HEK293 (cell line): ENCODE measurements at regions not wholly inside any gene's neighbourhood (a gene's known extent, or its start where the extent isn't known, plus 50 kb on each side); places are given as distances from the start of the nearest gene placed in this dataset.

Experiments
- CTCF ChIA-PET: fragments of 350-600 bp; formaldehyde crosslinking; extraction: SDS; loops from one replicate; lab custom pipeline; 2021; ENCODE audit warnings: antibody characterized with exemption; lab: Yijun Ruan, JAX
- POLR2A ChIA-PET: fragments of 300-600 bp; formaldehyde crosslinking; extraction: SDS; loops from one replicate; lab custom pipeline; 2020; ENCODE audit warnings: antibody characterized with exemption, inconsistent platforms; lab: Yijun Ruan, JAX
- H3K27ac ChIP-seq: fragments of 200-500 bp; sonication (Bioruptor generic); 2 replicates; pipeline ENCODE4 v1.5.1; 2014; ENCODE audit warnings: low read depth, low read length, control low read depth, inconsistent platforms; ENCODE audit errors: extremely low read depth
- H3K36me3 ChIP-seq, 2 experiments: fragments of 200-500 bp in 1 of 2; sonication (Bioruptor generic) in 1 of 2; 1 replicate in 1 of 2; 2 replicates in 1 of 2; pipeline ENCODE4 v1.5.1; 2014 to 2017; ENCODE audit warnings: inconsistent platforms in 2 of 2, low read length in 2 of 2; ENCODE audit not compliant: control insufficient read depth in 2 of 2, insufficient read depth in 1 of 2
- H3K4me1 ChIP-seq: fragments of 200-500 bp; sonication (Bioruptor generic); 2 replicates; pipeline ENCODE4 v1.5.1; 2014; ENCODE audit warnings: mild to moderate bottlenecking, low read length, inconsistent platforms; ENCODE audit not compliant: control insufficient read depth, insufficient read depth
- H3K4me3 ChIP-seq: 2 replicates; pipeline ENCODE4 v1.5.1; 2011; ENCODE audit warnings: low read depth, mild to moderate bottlenecking, control low read depth, low read length, moderate library complexity
- H3K9me3 ChIP-seq: fragments of 200-500 bp; sonication (Bioruptor generic); 2 replicates; pipeline ENCODE4 v1.5.1; 2014; ENCODE audit warnings: low read depth, low read length, inconsistent platforms; ENCODE audit not compliant: control insufficient read depth, insufficient read depth
- ELK4 ChIP-seq: IDR thresholded peaks from 2 replicates; pipeline ENCODE4 v1.6.1; 2011; ENCODE audit warnings: mild to moderate bottlenecking, low read depth, low read length, borderline replicate concordance
- KLF7 ChIP-seq: fragments of 450-650 bp; formaldehyde crosslinking; IDR thresholded peaks from 2 replicates; pipeline ENCODE4 v1.5.1; 2016; ENCODE audit warnings: missing biosample characterization, missing genetic modification characterization, borderline replicate concordance
- PBX3 ChIP-seq: sonication (generic); formaldehyde crosslinking; IDR thresholded peaks from 2 replicates; pipeline ENCODE4 v1.8.1; 2022; ENCODE audit warnings: mild to moderate bottlenecking, moderate library complexity, missing genetic modification reagents
- PRDM2 ChIP-seq: fragments of 450-650 bp; formaldehyde crosslinking; IDR thresholded peaks from 2 replicates; pipeline ENCODE4 v1.5.1; 2016; ENCODE audit warnings: missing biosample characterization, missing genetic modification characterization, borderline replicate concordance
- SETDB1 ChIP-seq: IDR thresholded peaks from one replicate; pipeline ENCODE4 v1.6.1; 2017; ENCODE audit warnings: mild to moderate bottlenecking, low read length, moderate library complexity, mixed read lengths; ENCODE audit not compliant: insufficient read length
- YY1 ChIP-seq: fragments of 450-650 bp; formaldehyde crosslinking; IDR thresholded peaks from 2 replicates; pipeline ENCODE4 v1.5.1; 2018; ENCODE audit warnings: missing biosample characterization, missing genetic modification characterization
- ZBTB21 ChIP-seq: fragments of 450-650 bp; formaldehyde crosslinking; IDR thresholded peaks from 2 replicates; pipeline ENCODE4 v1.5.1; 2017; ENCODE audit warnings: missing biosample characterization, missing genetic modification characterization
- ZBTB48 ChIP-seq: fragments of 450-650 bp; formaldehyde crosslinking; IDR thresholded peaks from 2 replicates; pipeline ENCODE4 v1.5.1; 2016; ENCODE audit warnings: missing biosample characterization, missing genetic modification characterization
- ZBTB7A ChIP-seq: fragments of 450-650 bp; formaldehyde crosslinking; IDR thresholded peaks from 2 replicates; pipeline ENCODE4 v1.5.1; 2016; ENCODE audit warnings: low read depth, missing biosample characterization, missing genetic modification characterization
- ZFP69B ChIP-seq: fragments of 450-650 bp; formaldehyde crosslinking; IDR thresholded peaks from 2 replicates; pipeline ENCODE4 v1.5.1; 2016; ENCODE audit warnings: missing biosample characterization, missing genetic modification characterization
- ZNF132 ChIP-seq: fragments of 450-650 bp; formaldehyde crosslinking; IDR thresholded peaks from 2 replicates; pipeline ENCODE4 v1.5.1; 2017; ENCODE audit warnings: missing biosample characterization, missing genetic modification characterization, borderline replicate concordance
- ZNF362 ChIP-seq: fragments of 450-650 bp; formaldehyde crosslinking; IDR thresholded peaks from 2 replicates; pipeline ENCODE4 v1.5.1; 2016; ENCODE audit warnings: missing biosample characterization, missing genetic modification characterization
- ZNF433 ChIP-seq: fragments of 450-650 bp; formaldehyde crosslinking; IDR thresholded peaks from 2 replicates; pipeline ENCODE4 v1.5.1; 2016; ENCODE audit warnings: missing biosample characterization, missing genetic modification characterization, low read depth
- ZNF473 ChIP-seq: fragments of 450-650 bp; formaldehyde crosslinking; IDR thresholded peaks from 2 replicates; pipeline ENCODE4 v1.5.1; 2017; ENCODE audit warnings: missing biosample characterization, missing genetic modification characterization
- ZNF558 ChIP-seq: fragments of 450-650 bp; formaldehyde crosslinking; IDR thresholded peaks from 2 replicates; pipeline ENCODE4 v1.5.1; 2016; ENCODE audit warnings: missing biosample characterization, missing genetic modification characterization
- ZNF747 ChIP-seq: fragments of 450-650 bp; formaldehyde crosslinking; IDR thresholded peaks from 2 replicates; pipeline ENCODE4 v1.5.1; 2016; ENCODE audit warnings: missing biosample characterization, missing genetic modification characterization
- ZNF843 ChIP-seq: fragments of 450-650 bp; formaldehyde crosslinking; IDR thresholded peaks from 2 replicates; pipeline ENCODE4 v1.5.1; 2016; ENCODE audit warnings: missing biosample characterization, missing genetic modification characterization
- ZSCAN5A ChIP-seq: fragments of 450-650 bp; formaldehyde crosslinking; IDR thresholded peaks from 2 replicates; pipeline ENCODE4 v1.5.1; 2016; ENCODE audit warnings: missing biosample characterization, missing genetic modification characterization
- TF ChIP-seq, protein P1 (sequence below): fragments of 450-650 bp; formaldehyde crosslinking; IDR thresholded peaks from 2 replicates; pipeline ENCODE4 v1.5.1; 2016; ENCODE audit warnings: missing biosample characterization, missing genetic modification characterization

- TF ChIP-seq ZFP69B (tag by site-specific recombination) = no peak
- no peak for TF ChIP-seq ZNF747 (tag by site-specific recombination)
- no peak for TF ChIP-seq ZBTB21 (tag by site-specific recombination)
- no peak for TF ChIP-seq ZBTB48 (tag by site-specific recombination)
- TF ChIP-seq KLF7 (tag by site-specific recombination) = no peak
- TF ChIP-seq SETDB1 = no peak
- no peak for TF ChIP-seq ZNF433 (tag by site-specific recombination)
- TF ChIP-seq ZNF132 (tag by site-specific recombination) = no peak
- TF ChIP-seq, protein P1, sequence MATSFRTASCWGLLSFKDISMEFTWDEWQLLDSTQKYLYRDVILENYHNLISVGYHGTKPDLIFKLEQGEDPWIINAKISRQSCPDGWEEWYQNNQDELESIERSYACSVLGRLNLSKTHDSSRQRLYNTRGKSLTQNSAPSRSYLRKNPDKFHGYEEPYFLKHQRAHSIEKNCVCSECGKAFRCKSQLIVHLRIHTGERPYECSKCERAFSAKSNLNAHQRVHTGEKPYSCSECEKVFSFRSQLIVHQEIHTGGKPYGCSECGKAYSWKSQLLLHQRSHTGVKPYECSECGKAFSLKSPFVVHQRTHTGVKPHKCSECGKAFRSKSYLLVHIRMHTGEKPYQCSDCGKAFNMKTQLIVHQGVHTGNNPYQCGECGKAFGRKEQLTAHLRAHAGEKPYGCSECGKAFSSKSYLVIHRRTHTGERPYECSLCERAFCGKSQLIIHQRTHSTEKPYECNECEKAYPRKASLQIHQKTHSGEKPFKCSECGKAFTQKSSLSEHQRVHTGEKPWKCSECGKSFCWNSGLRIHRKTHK (tag by site-specific recombination) = no peak
- no peak for TF ChIP-seq ZSCAN5A (tag by site-specific recombination)
- no peak for TF ChIP-seq ZNF362 (tag by site-specific recombination)
- TF ChIP-seq PBX3 (CRISPR knock-in tag) = no peak
- H3K9me3 ChIP-seq = no peaks in the 10 kb centered on the region
- ChIA-PET POLR2A (no interaction called here), CTCF (no interaction called here)
- H3K4me1 ChIP-seq = no peaks in the 10 kb centered on the region
- no peak overlapping the region for H3K27ac ChIP-seq
- no peak overlapping the region for H3K4me3 ChIP-seq
- H3K36me3 ChIP-seq = no peaks in the 10 kb centered on the region
These were observed 126.6 kb upstream of the LSM8 start for GRCh38 chr7:118057404-118057803.

- Histone ChIP-seq H3K4me1 (no peaks in the 10 kb centered on the region), H3K9me3 (no peaks in the 10 kb centered on the region), H3K36me3 (no peaks in the 10 kb centered on the region), H3K27ac (no peak overlapping the region), H3K4me3 (no peak overlapping the region)
- ChIA-PET CTCF (interaction anchor here (0.6 kb wide), 1 partner anchor 135 kb away, joined by 6 read pairs; no protein-coding TSS in a partner anchor), POLR2A (no interaction called here)
- no peak for TF ChIP-seq YY1 (tag by site-specific recombination)
- TF ChIP-seq ELK4 = no peak
- TF ChIP-seq ZNF473 (tag by site-specific recombination) = no peak
- no peak for TF ChIP-seq PRDM2 (tag by site-specific recombination)
- TF ChIP-seq ZNF843 = no peak
- TF ChIP-seq ZNF558 (tag by site-specific recombination) = no peak
- TF ChIP-seq ZBTB7A (tag by site-specific recombination) = no peak
These were observed 124.8 kb upstream of the LSM8 start for GRCh38 chr7:118059209-118059608.
